SH-SY5Y (cell line): ENCODE measurements at regions not wholly inside any gene's neighbourhood (a gene's known extent, or its start where the extent isn't known, plus 50 kb on each side); places are given as distances from the start of the nearest gene placed in this dataset.

Experiments used
- GATA2 ChIP-seq: IDR thresholded peaks from 2 replicates; pipeline ENCODE4 v1.6.1; 2011; ENCODE audit warnings: mild to moderate bottlenecking, low read depth, low read length
- GATA3 ChIP-seq: IDR thresholded peaks from 2 replicates; pipeline ENCODE4 v1.6.1; 2011; ENCODE audit warnings: low read depth, mild to moderate bottlenecking, low read length, moderate library complexity

DNA sequence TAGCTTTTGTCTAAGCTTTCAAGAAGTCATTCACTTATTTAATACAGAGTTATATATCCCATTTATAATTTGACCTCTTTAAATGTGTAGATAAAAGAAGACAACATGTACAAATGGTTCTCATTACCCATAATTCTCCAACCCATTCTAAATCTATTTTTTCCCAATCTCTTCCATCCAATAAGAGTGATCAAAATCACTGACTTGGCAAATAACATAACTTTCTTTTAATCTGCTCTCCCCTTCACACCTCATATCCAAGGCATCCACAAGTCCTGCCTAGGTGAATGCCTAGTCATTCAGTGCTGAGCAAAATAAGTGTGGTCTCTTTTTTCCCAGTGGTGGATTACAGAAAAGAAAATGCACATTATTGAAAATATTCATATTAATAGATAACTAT lies 1231.1 kb downstream of the CDH11 start:
- TF ChIP-seq GATA2 (no peak), GATA3 (no peak)
